HFF-Myc (cell line): ENCODE measurements at regions not wholly inside any gene's neighbourhood (a gene's known extent, or its start where the extent isn't known, plus 50 kb on each side); places are given as distances from the start of the nearest gene placed in this dataset.

Source experiments
- DNase-seq: peaks from one replicate; pipeline ENCODE4 v3.0.0-alpha.2; 2011; ENCODE audit warnings: low read depth; ENCODE audit errors: extremely low read depth
- H3K4me3 ChIP-seq: replicated peaks from 2 replicates; pipeline ENCODE4 v1.5.1; 2011; ENCODE audit warnings: low read depth, mild to moderate bottlenecking, control low read depth, low read length
- CTCF ChIP-seq: IDR thresholded peaks from 2 replicates; pipeline ENCODE4 v1.5.1; 2012; ENCODE audit warnings: mild to moderate bottlenecking, low read depth, low read length, control low read depth; ENCODE audit errors: missing control alignments

DNA sequence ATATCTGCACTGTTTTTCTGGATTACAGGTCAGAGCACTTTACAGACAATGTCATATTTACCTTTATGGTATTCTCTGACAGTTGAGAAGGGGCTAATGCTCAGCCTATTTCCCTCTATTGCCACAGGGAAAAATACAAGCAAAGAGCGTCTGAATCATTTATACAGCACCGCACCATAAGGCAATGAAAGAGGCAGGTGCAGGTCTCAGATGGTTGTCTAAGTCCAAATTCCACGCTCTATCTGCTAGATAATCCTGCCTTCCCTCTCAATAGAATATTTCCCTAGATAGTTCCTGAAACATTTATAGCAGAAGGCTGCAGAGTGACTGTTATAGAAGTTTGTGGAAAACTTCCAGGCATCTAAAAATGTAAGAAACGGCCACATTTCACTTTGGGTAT is 446.1 kb upstream of the CDH6 start:
- no peak overlapping the region for H3K4me3 ChIP-seq
- TF ChIP-seq CTCF = no peak
- DNase-seq = no peak

DNA sequence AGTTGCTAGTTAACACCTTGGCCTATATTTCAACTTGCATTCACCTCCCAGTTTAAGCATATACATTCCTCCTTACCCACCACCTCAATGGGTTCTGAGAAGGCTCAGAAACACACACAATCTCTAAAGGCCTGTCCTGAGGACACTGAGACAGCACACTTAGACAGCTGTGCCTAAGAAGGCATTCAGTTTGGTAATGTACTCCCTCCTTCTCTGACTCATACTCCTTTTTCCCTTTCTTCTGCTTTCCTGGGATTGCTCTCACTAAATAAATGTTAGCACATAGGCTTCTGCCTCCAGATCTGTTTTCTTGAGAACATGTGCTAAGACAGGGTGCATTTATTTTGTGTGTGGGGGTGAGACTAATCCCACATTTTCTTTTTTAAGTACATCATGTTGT is 456.8 kb upstream of the CDH6 start:
- TF ChIP-seq CTCF = no peak
- DNase-seq = no peak
- no peak overlapping the region for H3K4me3 ChIP-seq

GRCh38 chr5:30734118-30734517 is 459.4 kb upstream of the CDH6 start:
- no peak overlapping the region for H3K4me3 ChIP-seq
- TF ChIP-seq CTCF = no peak
- no peak for DNase-seq

DNA sequence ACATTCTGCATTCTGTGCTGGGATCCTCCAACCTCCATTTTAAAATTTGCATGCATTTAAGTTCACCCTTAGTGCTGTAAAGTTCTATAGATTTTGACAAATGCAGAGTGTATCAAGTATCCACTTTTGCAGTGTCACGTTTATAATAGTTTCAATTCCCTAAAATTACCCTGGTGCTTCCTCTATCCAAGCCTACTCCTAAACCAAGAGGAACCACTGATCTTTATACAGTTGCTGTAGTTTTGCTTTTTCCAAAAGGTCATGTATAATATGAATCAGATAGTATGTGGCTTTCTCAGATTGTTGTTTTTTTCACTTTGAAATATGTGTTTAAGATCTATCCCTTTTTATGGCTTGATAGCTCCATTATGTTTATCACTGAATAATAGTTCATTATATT is 468.4 kb upstream of the CDH6 start:
- no peak for TF ChIP-seq CTCF
- no peak overlapping the region for H3K4me3 ChIP-seq
- DNase-seq = no peak

- no peak overlapping the region for H3K4me3 ChIP-seq
- DNase-seq = no peak
- no peak for TF ChIP-seq CTCF
Measured at GRCh38 chr5:30698217-30698616, 495.3 kb upstream of the CDH6 start.

DNA sequence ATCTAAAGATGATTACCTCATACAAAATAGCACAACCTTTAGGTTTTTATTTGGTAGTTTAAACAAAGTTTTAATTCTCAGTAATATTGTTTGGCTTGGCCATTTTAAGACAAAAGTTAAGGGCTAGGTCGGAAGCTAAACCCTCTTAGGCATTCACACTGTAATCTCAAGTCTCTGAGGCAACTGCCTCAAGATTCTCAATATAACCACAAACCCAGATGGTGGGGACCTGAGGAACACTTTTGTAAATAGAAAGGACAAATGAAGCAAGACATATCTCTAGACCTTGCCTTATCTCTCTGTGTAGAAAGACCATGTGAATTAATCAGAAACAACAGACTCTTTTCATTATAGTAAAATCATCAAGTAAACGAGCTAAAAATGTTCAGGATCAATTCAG is 500.2 kb upstream of the CDH6 start:
- H3K4me3 ChIP-seq = no peak overlapping the region

More for the DNA sequence above, 500.2 kb upstream of the CDH6 start:
- DNase-seq = no peak
- TF ChIP-seq CTCF = no peak
